ENCODE measurements at regions not wholly inside any gene's neighbourhood (a gene's known extent, or its start where the extent isn't known, plus 50 kb on each side); places are given as distances from the start of the nearest gene placed in this dataset.

- TF ChIP-seq TSHZ2 (CRISPR knock-in tag; IDR thresholded peaks at IDR 0.05) (no peak), ZNF8 (CRISPR knock-in tag; IDR thresholded peaks at IDR 0.05) (no peak)
- ATAC-seq = no peak
Measured at GRCh38 chr3:117016378-117016777, 306.8 kb downstream of the TUSC7 start.

- no peak for ATAC-seq
- TF ChIP-seq CREB5 (CRISPR knock-in tag; IDR thresholded peaks at IDR 0.05; ENCODE audit: low read depth) (no peak), ZNF70 (CRISPR knock-in tag; IDR thresholded peaks at IDR 0.05) (peak; percentile 77), ZNF8 (CRISPR knock-in tag; IDR thresholded peaks at IDR 0.05) (no peak)
Measured at GRCh38 chr3:117017135-117017894, 307.7 kb downstream of the TUSC7 start.

- no peak for TF ChIP-seq TOX (CRISPR knock-in tag; IDR thresholded peaks at IDR 0.05; ENCODE audit: borderline replicate concordance)
- no peak for TF ChIP-seq ARNTL (CRISPR knock-in tag; IDR thresholded peaks at IDR 0.05; ENCODE audit: borderline replicate concordance, low read depth)
- TF ChIP-seq GLIS3 (CRISPR knock-in tag; IDR thresholded peaks at IDR 0.05) = no peak
- TF ChIP-seq CREB5 (CRISPR knock-in tag; IDR thresholded peaks at IDR 0.05; ENCODE audit: low read depth) = no peak
- no peak for TF ChIP-seq TCF4 (CRISPR knock-in tag; IDR thresholded peaks at IDR 0.05; ENCODE audit: borderline replicate concordance)
- TF ChIP-seq ESRRG (CRISPR knock-in tag; IDR thresholded peaks at IDR 0.05) = no peak
- no peak for TF ChIP-seq BACH2 (CRISPR knock-in tag; IDR thresholded peaks at IDR 0.05; ENCODE audit: borderline replicate concordance)
- TF ChIP-seq ZC3H10 (CRISPR knock-in tag; IDR thresholded peaks at IDR 0.05) = no peak
- TF ChIP-seq ZNF8 (CRISPR knock-in tag; IDR thresholded peaks at IDR 0.05) = no peak
- TF ChIP-seq CSDC2 (CRISPR knock-in tag; IDR thresholded peaks at IDR 0.05) = no peak
- TF ChIP-seq ZNF565 (CRISPR knock-in tag; conservative IDR thresholded peaks at IDR 0.05; ENCODE audit: low read depth) = no peak
- no peak for TF ChIP-seq ISL1 (CRISPR knock-in tag; IDR thresholded peaks at IDR 0.05)
- no peak for TF ChIP-seq ZFP30 (CRISPR knock-in tag; IDR thresholded peaks at IDR 0.05)
- ATAC-seq = no peak
Measured at GRCh38 chr3:117018655-117019054, 309.1 kb downstream of the TUSC7 start.

- TF ChIP-seq TCF4 (CRISPR knock-in tag; IDR thresholded peaks at IDR 0.05; ENCODE audit: borderline replicate concordance) (peak; percentile 37; the same call in 1 of the 2 replicates), TSHZ2 (CRISPR knock-in tag; IDR thresholded peaks at IDR 0.05) (no peak), ZNF8 (CRISPR knock-in tag; IDR thresholded peaks at IDR 0.05) (no peak), SNAI2 (CRISPR knock-in tag; IDR thresholded peaks at IDR 0.05) (no peak), CSDC2 (CRISPR knock-in tag; IDR thresholded peaks at IDR 0.05) (no peak), ZC3H10 (CRISPR knock-in tag; IDR thresholded peaks at IDR 0.05) (no peak), CSRNP3 (CRISPR knock-in tag; IDR thresholded peaks at IDR 0.05) (no peak), ZFP30 (CRISPR knock-in tag; IDR thresholded peaks at IDR 0.05) (no peak)
- ATAC-seq = peak; percentile 98
Measured at GRCh38 chr3:117019082-117019713, 309.6 kb downstream of the TUSC7 start.

Measured in SK-N-SH treated with all-trans-retinoic acid at 6 μM for 48 hours (cell line).